Smooth muscle cell (in vitro differentiated cells): ENCODE measurements at regions not wholly inside any gene's neighbourhood (a gene's known extent, or its start where the extent isn't known, plus 50 kb on each side); places are given as distances from the start of the nearest gene placed in this dataset.

Experiments used
- DNase-seq: peaks from one replicate; lab custom pipeline; 2025; ENCODE audit not compliant: unreplicated experiment; lab: John Stamatoyannopoulos, UW
- H2AFZ ChIP-seq: fragments of 200-600 bp; sonication (generic); 2 replicates; pipeline ENCODE4 v1.6.0; 2016; ENCODE audit warnings: antibody characterized with exemption, low read depth, mild to moderate bottlenecking
- H3F3A ChIP-seq: fragments of 200-600 bp; sonication (generic); 2 replicates; pipeline ENCODE4 v1.6.0; 2017; ENCODE audit warnings: antibody characterized with exemption, low read depth
- H3K27ac ChIP-seq: fragments of 200-600 bp; sonication (generic); 2 replicates; pipeline ENCODE4 v1.5.1; 2016; ENCODE audit warnings: low read depth, mild to moderate bottlenecking
- H3K27me3 ChIP-seq: fragments of 200-600 bp; sonication (generic); 2 replicates; pipeline ENCODE4 v1.6.1; 2016; ENCODE audit warnings: low read depth, mild to moderate bottlenecking
- H3K36me3 ChIP-seq: fragments of 200-600 bp; sonication (generic); 2 replicates; pipeline ENCODE4 v1.5.1; 2016; ENCODE audit warnings: low read depth
- H3K4me1 ChIP-seq: fragments of 200-600 bp; sonication (generic); 2 replicates; pipeline ENCODE4 v1.5.1; 2016; ENCODE audit warnings: low read depth
- H3K4me2 ChIP-seq: fragments of 200-600 bp; sonication (generic); 2 replicates; pipeline ENCODE4 v1.6.0; 2016; ENCODE audit warnings: mild to moderate bottlenecking
- H3K4me3 ChIP-seq: fragments of 200-600 bp; sonication (generic); 2 replicates; pipeline ENCODE4 v1.5.1; 2016; ENCODE audit warnings: mild to moderate bottlenecking
- H3K79me2 ChIP-seq: fragments of 200-600 bp; sonication (generic); 2 replicates; pipeline ENCODE4 v1.6.0; 2016; ENCODE audit warnings: low read depth, mild to moderate bottlenecking
- H3K9ac ChIP-seq: fragments of 200-600 bp; sonication (generic); 2 replicates; pipeline ENCODE4 v1.6.0; 2016; ENCODE audit warnings: low read depth
- H3K9me3 ChIP-seq: fragments of 200-600 bp; sonication (generic); replicated peaks from 2 replicates; pipeline ENCODE4 v1.5.1; 2016; ENCODE audit warnings: low read depth
- H4K20me1 ChIP-seq: fragments of 200-600 bp; sonication (generic); 2 replicates; pipeline ENCODE4 v1.6.0; 2016; ENCODE audit warnings: low read depth
- CTCF ChIP-seq: fragments of 200-600 bp; sonication (generic); IDR thresholded peaks from 2 replicates; pipeline ENCODE4 v1.5.1; 2017; ENCODE audit warnings: borderline replicate concordance, mild to moderate bottlenecking, antibody characterized with exemption; ENCODE audit not compliant: insufficient read depth, poor library complexity, severe bottlenecking
- WGBS: methylation state at CpG from one replicate; pipeline ENCODE4 v1.1.7; 2016; ENCODE audit warnings: low lambda C conversion rate; 5-methylcytosine and 5-hydroxymethylcytosine counted together

GRCh38 chr7:148507787-148508186, 82.8 kb upstream of the C7orf33 start:
- 94% methylated on average over 7 of the region's 7 CpGs for WGBS
- no peaks in the 10 kb centered on the region for H3K27me3 ChIP-seq
- no peaks in the 10 kb centered on the region for H4K20me1 ChIP-seq
- no peak for TF ChIP-seq CTCF
- no peaks in the 10 kb centered on the region for H3K79me2 ChIP-seq
- H3K36me3 ChIP-seq, result no peaks in the 10 kb centered on the region
- no peak overlapping the region for H3K4me2 ChIP-seq
- no peak for DNase-seq
- H3K27ac ChIP-seq, result no peak overlapping the region
- no peaks in the 10 kb centered on the region for H3F3A ChIP-seq
- no peaks in the 10 kb centered on the region for H3K4me1 ChIP-seq
- H2AFZ ChIP-seq, result no peak overlapping the region
- H3K9me3 ChIP-seq, result no peaks in the 10 kb centered on the region
- no peak overlapping the region for H3K9ac ChIP-seq
- no peak overlapping the region for H3K4me3 ChIP-seq

GRCh38 chr7:148514236-148514635, 76.3 kb upstream of the C7orf33 start:
- no peak overlapping the region for H3K4me2 ChIP-seq
- no peaks in the 10 kb centered on the region for H3K4me1 ChIP-seq
- 76% methylated on average over 4 of the region's 4 CpGs for WGBS
- H3K27me3 ChIP-seq, result no peaks in the 10 kb centered on the region
- H4K20me1 ChIP-seq, result no peaks in the 10 kb centered on the region
- no peaks in the 10 kb centered on the region for H3K36me3 ChIP-seq
- no peak overlapping the region for H2AFZ ChIP-seq
- H3K9me3 ChIP-seq, result no peaks in the 10 kb centered on the region
- no peak for TF ChIP-seq CTCF
- H3K4me3 ChIP-seq, result no peak overlapping the region
- H3K9ac ChIP-seq, result no peak overlapping the region
- no peak for DNase-seq
- H3F3A ChIP-seq, result peaks cover 9% of the 10 kb centered on the region
- H3K79me2 ChIP-seq, result no peaks in the 10 kb centered on the region
- H3K27ac ChIP-seq, result no peak overlapping the region

- whole genome bisulfite sequencing, result 36% methylated on average over 3 of the region's 3 CpGs
- peak overlapping the region; percentile 63 for H3K4me2 ChIP-seq
- no peak overlapping the region for H3K4me3 ChIP-seq
These were observed 75.3 kb upstream of the C7orf33 start for GRCh38 chr7:148515237-148515636.

More at GRCh38 chr7:148515237-148515636, 75.3 kb upstream of the C7orf33 start:
- Histone ChIP-seq H3K79me2 (no peaks in the 10 kb centered on the region), H3F3A (peaks cover 9% of the 10 kb centered on the region), H4K20me1 (no peaks in the 10 kb centered on the region), H3K27ac (peak overlapping the region; percentile 90), H3K27me3 (no peaks in the 10 kb centered on the region), H3K9me3 (no peaks in the 10 kb centered on the region), H2AFZ (no peak overlapping the region), H3K9ac (peak overlapping the region; percentile 55), H3K36me3 (no peaks in the 10 kb centered on the region), H3K4me1 (no peaks in the 10 kb centered on the region)
- no peak for DNase-seq
- no peak for TF ChIP-seq CTCF
